Suprapubic skin (tissue), 4 donors: ENCODE measurements at regions not wholly inside any gene's neighbourhood (a gene's known extent, or its start where the extent isn't known, plus 50 kb on each side); places are given as distances from the start of the nearest gene placed in this dataset.

Experiments used
- DNase-seq, 2 donors: peaks; one replicate each; pipeline ENCODE4 v3.0.0-alpha.2; 2019; ENCODE audit warnings: low spot score in 2 of 2
- H3K27ac ChIP-seq: fragments of 200-600 bp; sonication (generic); one replicate; pipeline ENCODE4 v1.5.1; 2019
- H3K27me3 ChIP-seq: fragments of 200-600 bp; sonication (generic); one replicate; pipeline ENCODE4 v1.5.1; 2019
- H3K36me3 ChIP-seq: fragments of 200-600 bp; sonication (generic); one replicate; pipeline ENCODE4 v1.5.1; 2019
- H3K4me1 ChIP-seq: fragments of 200-600 bp; sonication (generic); one replicate; pipeline ENCODE4 v1.5.1; 2019
- H3K4me3 ChIP-seq: fragments of 200-600 bp; sonication (generic); one replicate; pipeline ENCODE4 v1.5.1; 2019; ENCODE audit warnings: mild to moderate bottlenecking
- H3K9me3 ChIP-seq: fragments of 200-600 bp; sonication (generic); one replicate; pipeline ENCODE4 v1.5.1; 2019
- EP300 ChIP-seq: sonication (generic); formaldehyde crosslinking; IDR thresholded peaks from one replicate; pipeline ENCODE4 v1.6.1; 2017; ENCODE audit warnings: antibody characterized with exemption
- POLR2A ChIP-seq, 2 donors: fragments of 450-650 bp; IDR thresholded peaks; one replicate each; pipeline ENCODE4 v1.6.1; 2017; ENCODE audit warnings: antibody characterized with exemption in 2 of 2, mild to moderate bottlenecking in 2 of 2, moderate library complexity in 2 of 2
- POLR2AphosphoS5 ChIP-seq, 3 donors: sonication (generic); formaldehyde crosslinking; IDR thresholded peaks; one replicate each; pipeline ENCODE4 v1.6.1; 2017; ENCODE audit warnings: antibody characterized with exemption in 3 of 3
- WGBS: methylation state at CpG from one replicate; pipeline ENCODE4 v1.1.5; 2018; 5-methylcytosine and 5-hydroxymethylcytosine counted together
- TF ChIP-seq, protein P1 (sequence below), 2 donors: fragments of 200-600 bp in 1 of 2; fragments of 450-650 bp in 1 of 2; sonication (generic) in 1 of 2; IDR thresholded peaks; one replicate each; pipeline ENCODE4 v1.5.1; 2016 to 2019; ENCODE audit warnings: antibody characterized with exemption in 2 of 2, mild to moderate bottlenecking in 1 of 2, moderate library complexity in 1 of 2

GRCh38 chr3:106611841-106612240 is 743.0 kb upstream of the CBLB start:
- Histone ChIP-seq H3K4me3 (no peak overlapping the region), H3K27me3 (no peaks in the 10 kb centered on the region), H3K9me3 (no peaks in the 10 kb centered on the region), H3K27ac (no peak overlapping the region), H3K4me1 (peaks cover 3% of the 10 kb centered on the region), H3K36me3 (no peaks in the 10 kb centered on the region)
- TF ChIP-seq, protein P1, sequence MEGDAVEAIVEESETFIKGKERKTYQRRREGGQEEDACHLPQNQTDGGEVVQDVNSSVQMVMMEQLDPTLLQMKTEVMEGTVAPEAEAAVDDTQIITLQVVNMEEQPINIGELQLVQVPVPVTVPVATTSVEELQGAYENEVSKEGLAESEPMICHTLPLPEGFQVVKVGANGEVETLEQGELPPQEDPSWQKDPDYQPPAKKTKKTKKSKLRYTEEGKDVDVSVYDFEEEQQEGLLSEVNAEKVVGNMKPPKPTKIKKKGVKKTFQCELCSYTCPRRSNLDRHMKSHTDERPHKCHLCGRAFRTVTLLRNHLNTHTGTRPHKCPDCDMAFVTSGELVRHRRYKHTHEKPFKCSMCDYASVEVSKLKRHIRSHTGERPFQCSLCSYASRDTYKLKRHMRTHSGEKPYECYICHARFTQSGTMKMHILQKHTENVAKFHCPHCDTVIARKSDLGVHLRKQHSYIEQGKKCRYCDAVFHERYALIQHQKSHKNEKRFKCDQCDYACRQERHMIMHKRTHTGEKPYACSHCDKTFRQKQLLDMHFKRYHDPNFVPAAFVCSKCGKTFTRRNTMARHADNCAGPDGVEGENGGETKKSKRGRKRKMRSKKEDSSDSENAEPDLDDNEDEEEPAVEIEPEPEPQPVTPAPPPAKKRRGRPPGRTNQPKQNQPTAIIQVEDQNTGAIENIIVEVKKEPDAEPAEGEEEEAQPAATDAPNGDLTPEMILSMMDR (IDR thresholded peaks at IDR 0.05), result no peak
- TF ChIP-seq EP300 (no peak), POLR2A (IDR thresholded peaks at IDR 0.05) (no peak), POLR2AphosphoS5 (IDR thresholded peaks at IDR 0.05) (no peak)
- DNase-seq, result no peak

- TF ChIP-seq, protein P1 (IDR thresholded peaks at IDR 0.05), result no peak
- 75% methylated on average over 3 of the region's 3 CpGs for WGBS
Observed at GRCh38 chr3:106616556-106616955, 747.7 kb upstream of the CBLB start.

GRCh38 chr3:106617276-106617675 is 748.5 kb upstream of the CBLB start:
- H3K27ac ChIP-seq, result no peak overlapping the region
- H3K27me3 ChIP-seq, result no peaks in the 10 kb centered on the region
- no peak for DNase-seq
- H3K36me3 ChIP-seq, result no peaks in the 10 kb centered on the region
- H3K4me3 ChIP-seq, result no peak overlapping the region
- TF ChIP-seq POLR2A (IDR thresholded peaks at IDR 0.05), result no peak
- no peak for TF ChIP-seq EP300
- TF ChIP-seq POLR2AphosphoS5 (IDR thresholded peaks at IDR 0.05), result no peak
- 61% methylated on average over 2 of the region's 2 CpGs for WGBS
- no peaks in the 10 kb centered on the region for H3K4me1 ChIP-seq
- no peaks in the 10 kb centered on the region for H3K9me3 ChIP-seq

More at GRCh38 chr3:106616556-106616955, 747.7 kb upstream of the CBLB start:
- DNase-seq, result no peak
- no peaks in the 10 kb centered on the region for H3K27me3 ChIP-seq
- H3K36me3 ChIP-seq, result no peaks in the 10 kb centered on the region
- no peaks in the 10 kb centered on the region for H3K9me3 ChIP-seq
- no peak overlapping the region for H3K27ac ChIP-seq
- no peak overlapping the region for H3K4me3 ChIP-seq
- no peaks in the 10 kb centered on the region for H3K4me1 ChIP-seq

DNA sequence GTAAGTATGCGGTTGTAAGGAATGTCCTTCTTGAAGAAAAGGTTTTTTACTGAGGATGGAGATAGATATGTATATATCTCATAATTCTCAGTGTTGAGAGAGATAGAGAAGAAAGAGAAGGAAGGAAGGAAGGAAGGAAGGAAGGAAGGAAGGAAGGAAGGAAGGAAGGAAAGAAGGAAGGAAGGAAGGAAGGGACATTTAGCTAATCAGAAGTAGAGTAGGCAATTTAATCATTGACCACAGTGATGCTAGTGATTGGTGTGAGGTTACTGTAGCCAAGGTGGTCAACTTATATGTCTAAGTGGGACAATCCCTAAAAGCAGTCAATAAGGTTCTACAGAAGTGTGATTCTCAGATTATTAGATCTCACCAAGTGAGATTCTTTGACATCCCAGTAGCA is 751.8 kb upstream of the CBLB start:
- no peaks in the 10 kb centered on the region for H3K36me3 ChIP-seq
- H3K27me3 ChIP-seq, result no peaks in the 10 kb centered on the region
- no peak for DNase-seq
- no peaks in the 10 kb centered on the region for H3K4me1 ChIP-seq
- WGBS, result 95% methylated on average over 1 of the region's 1 CpG
- H3K27ac ChIP-seq, result no peak overlapping the region
- H3K9me3 ChIP-seq, result no peaks in the 10 kb centered on the region
- TF ChIP-seq POLR2A (IDR thresholded peaks at IDR 0.05) (no peak), POLR2AphosphoS5 (IDR thresholded peaks at IDR 0.05) (no peak), EP300 (no peak)
- TF ChIP-seq, protein P1 (IDR thresholded peaks at IDR 0.05), result no peak
- no peak overlapping the region for H3K4me3 ChIP-seq

DNA sequence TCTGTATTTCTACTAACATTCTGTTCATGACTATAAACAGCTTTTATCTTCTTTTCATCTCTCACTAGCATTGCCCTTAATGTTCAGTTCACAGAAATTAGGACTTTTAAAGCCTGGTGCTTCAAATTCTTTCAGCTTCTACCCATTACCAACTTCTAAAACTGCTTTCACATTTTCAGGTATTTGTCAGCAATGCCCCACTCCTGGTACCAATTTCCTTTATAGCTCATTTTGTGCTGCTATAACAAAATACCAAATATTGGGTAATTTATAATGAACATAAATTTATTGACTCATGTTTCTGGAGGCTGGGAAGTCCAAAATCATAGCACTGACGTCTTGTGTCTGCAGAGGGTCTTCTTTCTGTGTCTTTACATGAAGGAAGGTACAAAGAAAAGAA is 753.1 kb upstream of the CCDC54 start:
- Histone ChIP-seq H3K9me3 (no peaks in the 10 kb centered on the region), H3K4me1 (no peaks in the 10 kb centered on the region)

GRCh38 chr3:106628407-106628806 is 748.8 kb upstream of the CCDC54 start:
- Histone ChIP-seq H3K36me3 (no peaks in the 10 kb centered on the region), H3K27me3 (no peaks in the 10 kb centered on the region), H3K27ac (no peak overlapping the region), H3K9me3 (no peaks in the 10 kb centered on the region), H3K4me3 (no peak overlapping the region), H3K4me1 (no peaks in the 10 kb centered on the region)
- TF ChIP-seq POLR2A (IDR thresholded peaks at IDR 0.05) (no peak), EP300 (no peak), POLR2AphosphoS5 (IDR thresholded peaks at IDR 0.05) (no peak)
- TF ChIP-seq, protein P1 (IDR thresholded peaks at IDR 0.05), result no peak
- no peak for DNase-seq

More for the DNA sequence above, 753.1 kb upstream of the CCDC54 start:
- no peak for DNase-seq
- no peaks in the 10 kb centered on the region for H3K27me3 ChIP-seq
- WGBS, result 94% methylated on average over 1 of the region's 1 CpG
- TF ChIP-seq, protein P1 (IDR thresholded peaks at IDR 0.05), result no peak
- TF ChIP-seq POLR2AphosphoS5 (IDR thresholded peaks at IDR 0.05), result no peak
- no peak for TF ChIP-seq EP300
- TF ChIP-seq POLR2A (IDR thresholded peaks at IDR 0.05), result no peak
- no peak overlapping the region for H3K27ac ChIP-seq
- no peaks in the 10 kb centered on the region for H3K36me3 ChIP-seq
- H3K4me3 ChIP-seq, result no peak overlapping the region
